HG02571 (cell line): ENCODE measurements at regions not wholly inside any gene's neighbourhood (a gene's known extent, or its start where the extent isn't known, plus 50 kb on each side); places are given as distances from the start of the nearest gene placed in this dataset.
"Not testable (repeated sequence)": the region's sequence is repeated elsewhere in the genome, so short reads cannot be mapped to it uniquely, and the experiment has no call there.

Experiments used
- ATAC-seq: cut with Tn5 transposase; IDR thresholded peaks from one replicate; pipeline ENCODE4 v1.9.1; 2021; ENCODE audit warnings: mild to moderate bottlenecking, moderate library complexity; ENCODE audit not compliant: unreplicated experiment

- no peak for ATAC-seq
These were observed 1753.0 kb downstream of the SLITRK1 start for GRCh38 chr13:82129281-82129680.

GRCh38 chr13:82118589-82118988 lies 1763.7 kb downstream of the SLITRK1 start:
- no peak for ATAC-seq

GRCh38 chr13:82116422-82116989 lies 1765.8 kb downstream of the SLITRK1 start:
- no peak for ATAC-seq

- no peak for ATAC-seq
These were observed 1766.9 kb downstream of the SLITRK1 start for GRCh38 chr13:82115391-82115790.

- no peak for ATAC-seq
These were observed 1755.3 kb upstream of the SPRY2 start for GRCh38 chr13:82096256-82096655.

GRCh38 chr13:82092312-82092711 lies 1751.4 kb upstream of the SPRY2 start:
- ATAC-seq: no peak

- no peak for ATAC-seq
These were observed 1747.9 kb upstream of the SPRY2 start for GRCh38 chr13:82088781-82089180.

- no peak for ATAC-seq
These were observed 1735.6 kb upstream of the SPRY2 start for GRCh38 chr13:82076496-82076895.

GRCh38 chr13:82070416-82070815 lies 1729.5 kb upstream of the SPRY2 start:
- ATAC-seq: no peak

- ATAC-seq: no peak
These were observed 1721.8 kb upstream of the SPRY2 start for GRCh38 chr13:82062772-82063171.

GRCh38 chr13:82058364-82058763 lies 1717.4 kb upstream of the SPRY2 start:
- no peak for ATAC-seq

- not testable (repeated sequence) for ATAC-seq
These were observed 1704.4 kb upstream of the SPRY2 start for GRCh38 chr13:82045316-82045715.

- no peak for ATAC-seq
These were observed 1695.7 kb upstream of the SPRY2 start for GRCh38 chr13:82036602-82037001.

- ATAC-seq: no peak
These were observed 1670.4 kb upstream of the SPRY2 start for GRCh38 chr13:82011355-82011754.

- ATAC-seq: no peak
These were observed 1669.9 kb upstream of the SPRY2 start for GRCh38 chr13:82010780-82011179.

- no peak for ATAC-seq
These were observed 1661.8 kb upstream of the SPRY2 start for GRCh38 chr13:82002710-82003109.

GRCh38 chr13:81995316-81995715 lies 1654.4 kb upstream of the SPRY2 start:
- ATAC-seq: no peak

GRCh38 chr13:81990652-81991051 lies 1649.7 kb upstream of the SPRY2 start:
- no peak for ATAC-seq

GRCh38 chr13:81988567-81988966 lies 1647.6 kb upstream of the SPRY2 start:
- no peak for ATAC-seq

GRCh38 chr13:81987677-81988357 lies 1646.9 kb upstream of the SPRY2 start:
- ATAC-seq: no peak

- ATAC-seq: no peak
These were observed 1646.2 kb upstream of the SPRY2 start for GRCh38 chr13:81987159-81987558.

GRCh38 chr13:81986308-81986707 lies 1645.4 kb upstream of the SPRY2 start:
- ATAC-seq: no peak

GRCh38 chr13:81957121-81957520 lies 1616.2 kb upstream of the SPRY2 start:
- ATAC-seq: no peak
